BE2C (cell line): ENCODE measurements at regions not wholly inside any gene's neighbourhood (a gene's known extent, or its start where the extent isn't known, plus 50 kb on each side); places are given as distances from the start of the nearest gene placed in this dataset.

ENCODE experiments used
- DNase-seq: peaks from one replicate; pipeline ENCODE4 v3.0.0-alpha.2; 2020
- H3K27me3 ChIP-seq: fragments of 250-450 bp; sonication (Bioruptor Pico); 2 replicates; pipeline ENCODE4 v1.5.1; 2020; ENCODE audit warnings: mild to moderate bottlenecking
- H3K36me3 ChIP-seq: fragments of 250-450 bp; sonication (Bioruptor Pico); 2 replicates; pipeline ENCODE4 v1.5.1; 2020; ENCODE audit warnings: mild to moderate bottlenecking
- H3K4me1 ChIP-seq: fragments of 250-450 bp; sonication (Bioruptor Pico); 2 replicates; pipeline ENCODE4 v1.5.1; 2020
- H3K4me3 ChIP-seq: 2 replicates; pipeline ENCODE4 v1.5.1; 2011; ENCODE audit warnings: low read depth, low read length
- H3K9me3 ChIP-seq: fragments of 250-450 bp; sonication (Bioruptor Pico); 2 replicates; pipeline ENCODE4 v1.5.1; 2020
- TF ChIP-seq, protein P1 (sequence below): IDR thresholded peaks from 2 replicates; pipeline ENCODE4 v1.5.1; 2012; ENCODE audit warnings: mild to moderate bottlenecking, low read depth, low read length

DNA sequence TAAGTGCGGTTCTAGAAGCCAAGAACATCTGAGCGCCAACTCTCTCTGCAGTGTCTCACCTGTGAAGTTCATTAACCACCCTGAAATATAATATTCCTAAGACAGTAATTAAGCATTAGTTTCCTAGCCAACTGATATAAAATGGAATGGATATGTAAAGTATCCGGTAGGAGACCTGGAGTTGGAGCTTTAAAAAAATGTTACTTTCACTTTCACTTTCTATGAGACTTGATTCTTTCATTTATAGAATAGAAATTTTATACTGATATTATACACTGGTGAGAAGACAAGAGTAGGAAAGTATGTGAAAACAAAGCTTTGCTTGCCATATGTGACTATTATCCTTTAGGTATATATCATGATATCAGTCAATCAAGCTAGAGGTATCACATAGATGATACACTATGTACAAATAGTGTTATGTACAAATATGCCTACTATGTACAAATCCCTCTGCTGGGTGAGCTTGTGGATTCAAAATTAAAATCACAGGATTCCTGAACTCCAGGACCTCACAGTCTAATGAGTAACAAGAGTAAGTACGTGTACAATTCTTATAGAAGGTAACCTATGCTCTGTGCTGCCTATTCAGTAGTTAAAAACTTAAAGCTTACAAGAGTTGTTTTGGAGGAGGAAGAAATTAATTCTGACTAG is 934.2 kb downstream of the TTLL7 start:
- no peaks in the 10 kb centered on the region for H3K4me1 ChIP-seq
- TF ChIP-seq, protein P1, sequence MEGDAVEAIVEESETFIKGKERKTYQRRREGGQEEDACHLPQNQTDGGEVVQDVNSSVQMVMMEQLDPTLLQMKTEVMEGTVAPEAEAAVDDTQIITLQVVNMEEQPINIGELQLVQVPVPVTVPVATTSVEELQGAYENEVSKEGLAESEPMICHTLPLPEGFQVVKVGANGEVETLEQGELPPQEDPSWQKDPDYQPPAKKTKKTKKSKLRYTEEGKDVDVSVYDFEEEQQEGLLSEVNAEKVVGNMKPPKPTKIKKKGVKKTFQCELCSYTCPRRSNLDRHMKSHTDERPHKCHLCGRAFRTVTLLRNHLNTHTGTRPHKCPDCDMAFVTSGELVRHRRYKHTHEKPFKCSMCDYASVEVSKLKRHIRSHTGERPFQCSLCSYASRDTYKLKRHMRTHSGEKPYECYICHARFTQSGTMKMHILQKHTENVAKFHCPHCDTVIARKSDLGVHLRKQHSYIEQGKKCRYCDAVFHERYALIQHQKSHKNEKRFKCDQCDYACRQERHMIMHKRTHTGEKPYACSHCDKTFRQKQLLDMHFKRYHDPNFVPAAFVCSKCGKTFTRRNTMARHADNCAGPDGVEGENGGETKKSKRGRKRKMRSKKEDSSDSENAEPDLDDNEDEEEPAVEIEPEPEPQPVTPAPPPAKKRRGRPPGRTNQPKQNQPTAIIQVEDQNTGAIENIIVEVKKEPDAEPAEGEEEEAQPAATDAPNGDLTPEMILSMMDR = no peak
- no peaks in the 10 kb centered on the region for H3K27me3 ChIP-seq
- no peaks in the 10 kb centered on the region for H3K36me3 ChIP-seq
- no peak for DNase-seq
- no peaks in the 10 kb centered on the region for H3K9me3 ChIP-seq
- no peak overlapping the region for H3K4me3 ChIP-seq

DNA sequence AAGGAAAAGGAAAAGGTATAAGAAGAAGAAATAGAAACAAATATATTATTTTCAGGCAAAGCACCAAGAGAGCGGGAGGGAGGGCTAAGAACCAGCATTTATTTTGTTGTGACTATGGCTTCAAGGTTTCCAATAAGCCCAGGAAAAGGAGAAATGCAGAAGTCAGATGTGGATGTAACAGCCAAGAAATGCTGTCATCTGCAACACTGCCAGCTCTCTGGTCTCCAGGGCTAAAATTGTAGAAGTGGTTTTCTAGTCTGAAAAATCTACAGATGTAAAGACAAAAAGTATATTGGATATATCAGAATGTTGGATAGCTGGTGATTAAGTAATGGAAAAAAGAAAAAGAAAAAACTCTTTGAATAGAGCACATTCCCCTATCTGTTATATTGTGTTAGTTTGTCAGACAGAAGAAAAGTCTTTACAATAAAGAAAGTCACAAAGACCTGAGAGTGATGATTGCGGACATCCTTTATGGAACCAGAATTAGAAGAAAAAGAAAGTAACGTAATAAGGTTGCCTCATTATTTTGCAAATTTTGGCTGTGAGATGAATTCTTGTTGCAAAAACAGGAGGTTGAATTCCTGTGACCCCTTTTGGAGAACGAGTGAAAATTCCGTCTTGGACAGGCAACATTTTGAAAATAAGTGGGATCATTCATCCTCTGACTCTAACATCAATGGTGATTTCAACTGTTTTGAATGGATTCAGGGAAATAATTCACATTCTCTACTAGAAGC is 938.1 kb downstream of the TTLL7 start:
- Histone ChIP-seq H3K4me3 (no peak overlapping the region), H3K9me3 (no peaks in the 10 kb centered on the region), H3K36me3 (no peaks in the 10 kb centered on the region), H3K4me1 (no peaks in the 10 kb centered on the region), H3K27me3 (no peaks in the 10 kb centered on the region)
- TF ChIP-seq, protein P1 = no peak
- DNase-seq = no peak

DNA sequence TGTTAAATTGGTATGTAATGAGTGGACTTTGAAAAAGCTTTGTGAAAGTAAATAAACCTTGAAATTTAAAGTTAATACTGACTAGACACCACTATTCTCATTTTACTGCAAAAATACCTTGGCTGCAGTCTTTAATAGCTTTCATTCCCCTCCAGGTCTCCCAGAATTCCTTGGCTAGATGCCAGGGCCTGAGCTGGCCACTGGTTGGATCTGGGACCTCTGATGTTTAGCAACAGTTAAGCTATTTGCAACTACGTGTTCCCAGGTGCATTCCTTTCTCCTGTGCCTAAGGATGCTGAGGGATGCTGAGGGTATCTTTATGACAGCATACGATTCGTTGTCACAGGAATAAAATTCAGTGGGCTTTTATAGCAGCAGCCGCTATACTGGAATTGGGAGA is 938.7 kb downstream of the TTLL7 start:
- no peak for DNase-seq
- H3K4me3 ChIP-seq = no peak overlapping the region
- TF ChIP-seq, protein P1 = no peak
- no peaks in the 10 kb centered on the region for H3K36me3 ChIP-seq
- H3K9me3 ChIP-seq = no peaks in the 10 kb centered on the region
- H3K4me1 ChIP-seq = no peaks in the 10 kb centered on the region
- H3K27me3 ChIP-seq = no peaks in the 10 kb centered on the region

DNA sequence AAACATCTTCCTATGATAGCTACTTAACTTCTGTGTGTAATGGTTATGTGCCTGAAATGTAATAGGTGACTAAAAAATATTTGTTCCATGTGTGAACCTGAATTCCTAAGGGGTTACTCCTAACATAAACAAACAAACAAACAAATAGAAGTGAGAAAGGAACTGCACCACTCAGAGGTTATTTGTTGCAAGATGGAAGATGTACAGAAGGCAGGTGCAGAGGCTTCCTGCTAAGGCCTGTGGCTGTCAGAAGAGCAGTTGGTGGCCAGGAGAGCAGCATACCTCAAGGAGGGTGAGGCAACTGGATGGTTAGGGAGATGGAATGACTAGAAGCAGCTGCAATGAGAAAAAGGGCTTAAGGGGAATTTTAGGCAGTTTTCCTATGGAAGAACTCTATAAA is 940.6 kb downstream of the TTLL7 start:
- Histone ChIP-seq H3K9me3 (no peaks in the 10 kb centered on the region), H3K4me3 (no peak overlapping the region), H3K4me1 (no peaks in the 10 kb centered on the region), H3K36me3 (no peaks in the 10 kb centered on the region), H3K27me3 (no peaks in the 10 kb centered on the region)
- no peak for DNase-seq
- TF ChIP-seq, protein P1 = no peak

DNA sequence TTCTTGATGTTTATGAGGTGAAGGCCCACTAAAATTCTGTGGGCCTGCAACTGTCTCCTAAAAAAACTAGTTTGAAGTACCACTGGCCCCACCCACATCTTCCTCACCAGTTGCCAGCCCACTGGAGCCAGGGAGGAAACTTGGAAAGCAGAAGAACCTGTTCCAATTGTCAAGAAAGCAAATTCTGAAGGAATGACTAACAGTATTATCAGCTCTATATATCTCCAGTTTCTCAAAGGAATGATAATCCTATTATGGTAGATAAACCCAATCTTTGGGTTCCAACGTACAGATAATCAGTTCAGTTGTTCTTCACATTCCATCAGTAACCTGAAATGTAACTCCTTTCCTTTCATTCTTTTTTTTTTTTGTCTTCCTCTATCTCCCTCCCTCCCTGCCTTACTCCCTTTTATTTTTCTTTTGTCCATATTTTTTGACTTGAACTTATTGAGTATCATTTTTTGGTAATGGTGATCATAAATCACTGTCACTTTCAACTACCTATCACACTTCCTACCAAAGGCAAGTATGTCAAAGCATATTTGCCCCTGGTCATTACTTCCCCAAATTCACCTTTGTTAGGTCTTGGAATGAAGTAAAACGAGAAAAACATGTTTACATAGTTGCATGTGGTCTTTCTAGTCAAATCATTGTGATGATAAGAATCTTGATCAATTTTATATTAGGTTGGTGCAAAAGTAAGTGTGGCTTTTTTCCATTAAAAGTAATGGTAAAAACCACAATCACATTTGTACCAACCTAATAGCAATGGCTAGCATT is 943.4 kb downstream of the TTLL7 start:
- H3K9me3 ChIP-seq = no peaks in the 10 kb centered on the region
- no peaks in the 10 kb centered on the region for H3K36me3 ChIP-seq
- DNase-seq = no peak
- H3K4me1 ChIP-seq = no peaks in the 10 kb centered on the region
- H3K4me3 ChIP-seq = no peak overlapping the region
- no peaks in the 10 kb centered on the region for H3K27me3 ChIP-seq
- TF ChIP-seq, protein P1 = no peak
